PC-3 (cell line): ENCODE measurements at regions not wholly inside any gene's neighbourhood (a gene's known extent, or its start where the extent isn't known, plus 50 kb on each side); places are given as distances from the start of the nearest gene placed in this dataset.

Experiments
- EZH2 ChIP-seq: fragments of 300-600 bp; sonication (generic); IDR thresholded peaks from one replicate; pipeline ENCODE4 v1.6.1; 2017; ENCODE audit warnings: antibody characterized with exemption, mild to moderate bottlenecking, low read length; ENCODE audit not compliant: unreplicated experiment
- EZH2phosphoT487 ChIP-seq: fragments of 300-600 bp; sonication (generic); IDR thresholded peaks from 2 replicates; pipeline ENCODE4 v1.6.1; 2018; ENCODE audit warnings: mild to moderate bottlenecking, antibody characterized with exemption, low read length, borderline replicate concordance
- TF ChIP-seq, protein P1 (sequence below): fragments of 300-600 bp; sonication (generic); conservative IDR thresholded peaks from 2 replicates; pipeline ENCODE4 v1.5.1; 2017; ENCODE audit warnings: antibody characterized with exemption, low read depth, mild to moderate bottlenecking, low read length

DNA sequence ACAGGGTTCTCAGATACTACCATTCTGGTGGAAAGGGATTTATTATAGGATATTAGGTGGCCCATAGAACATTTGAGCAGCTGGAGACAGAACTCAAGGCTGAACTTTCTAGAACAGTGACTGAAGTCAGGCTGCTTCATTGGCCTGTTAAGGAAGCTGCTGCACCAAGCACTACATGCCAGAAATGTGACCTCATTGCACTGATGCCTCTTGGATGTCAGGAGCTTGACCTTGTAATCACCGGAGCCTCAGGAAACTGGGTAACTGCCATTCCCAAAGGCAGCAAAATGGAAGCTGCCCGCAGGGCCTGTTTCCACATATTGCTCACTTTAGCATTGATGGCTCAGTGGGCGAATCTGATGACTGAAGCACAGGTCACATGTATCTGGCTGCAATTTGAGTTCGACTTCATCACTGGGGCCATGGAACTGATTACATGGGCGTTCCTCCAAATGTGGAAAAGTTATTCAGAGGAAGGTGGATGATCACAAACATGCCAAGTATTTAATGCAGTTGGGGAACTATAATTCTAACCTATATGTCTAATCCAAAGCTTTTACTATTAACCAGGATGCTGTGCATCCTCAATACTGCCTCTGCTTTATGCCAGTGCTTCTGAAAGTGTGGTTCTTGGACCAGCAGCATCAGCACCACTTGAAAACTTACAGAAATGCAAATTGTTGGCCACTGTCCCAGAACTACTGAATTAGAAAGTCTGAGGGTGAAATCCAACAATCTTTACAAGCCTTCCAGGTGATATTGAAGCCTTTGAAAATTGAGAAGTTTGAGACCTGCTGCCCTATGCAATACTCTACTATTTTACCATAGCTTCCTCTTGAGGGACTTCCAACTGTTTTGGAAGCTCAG, 337.2 kb upstream of the NAV3 start:
- TF ChIP-seq, protein P1, sequence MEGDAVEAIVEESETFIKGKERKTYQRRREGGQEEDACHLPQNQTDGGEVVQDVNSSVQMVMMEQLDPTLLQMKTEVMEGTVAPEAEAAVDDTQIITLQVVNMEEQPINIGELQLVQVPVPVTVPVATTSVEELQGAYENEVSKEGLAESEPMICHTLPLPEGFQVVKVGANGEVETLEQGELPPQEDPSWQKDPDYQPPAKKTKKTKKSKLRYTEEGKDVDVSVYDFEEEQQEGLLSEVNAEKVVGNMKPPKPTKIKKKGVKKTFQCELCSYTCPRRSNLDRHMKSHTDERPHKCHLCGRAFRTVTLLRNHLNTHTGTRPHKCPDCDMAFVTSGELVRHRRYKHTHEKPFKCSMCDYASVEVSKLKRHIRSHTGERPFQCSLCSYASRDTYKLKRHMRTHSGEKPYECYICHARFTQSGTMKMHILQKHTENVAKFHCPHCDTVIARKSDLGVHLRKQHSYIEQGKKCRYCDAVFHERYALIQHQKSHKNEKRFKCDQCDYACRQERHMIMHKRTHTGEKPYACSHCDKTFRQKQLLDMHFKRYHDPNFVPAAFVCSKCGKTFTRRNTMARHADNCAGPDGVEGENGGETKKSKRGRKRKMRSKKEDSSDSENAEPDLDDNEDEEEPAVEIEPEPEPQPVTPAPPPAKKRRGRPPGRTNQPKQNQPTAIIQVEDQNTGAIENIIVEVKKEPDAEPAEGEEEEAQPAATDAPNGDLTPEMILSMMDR, result no peak
- TF ChIP-seq EZH2phosphoT487 (no peak), EZH2 (no peak)
